Thyroid gland (tissue), 4 donors: ENCODE measurements at regions not wholly inside any gene's neighbourhood (a gene's known extent, or its start where the extent isn't known, plus 50 kb on each side); places are given as distances from the start of the nearest gene placed in this dataset.

Experiments
- DNase-seq, 2 donors: peaks; one replicate each; pipeline ENCODE4 v3.0.0-alpha.2; 2019
- H3K27ac ChIP-seq, 3 donors: fragments of 200-600 bp; sonication (generic); 1 replicate in 2 of 3; 2 replicates in 1 of 3; pipeline ENCODE4 v1.5.1; 2016 to 2019; ENCODE audit warnings: mild to moderate bottlenecking in 1 of 3, moderate library complexity in 1 of 3
- H3K27me3 ChIP-seq: fragments of 200-600 bp; sonication (generic); one replicate; pipeline ENCODE4 v1.5.1; 2019
- H3K36me3 ChIP-seq, 2 donors: fragments of 200-600 bp; sonication (generic); one replicate each; pipeline ENCODE4 v1.5.1; 2016 to 2019
- H3K4me1 ChIP-seq, 2 donors: fragments of 200-600 bp; sonication (generic); one replicate each; pipeline ENCODE4 v1.5.1; 2017 to 2019
- H3K4me3 ChIP-seq, 3 donors: fragments of 200-600 bp; sonication (generic); replicated peaks in 1 of 3; 1 replicate in 2 of 3; 2 replicates in 1 of 3; pipeline ENCODE4 v1.5.1; 2016; ENCODE audit warnings: mild to moderate bottlenecking in 1 of 3
- H3K9me3 ChIP-seq: fragments of 200-600 bp; sonication (generic); one replicate; pipeline ENCODE4 v1.5.1; 2017
- CTCF ChIP-seq, 6 experiments: fragments of 200-600 bp in 3 of 6; fragments of 450-650 bp in 3 of 6; sonication (generic) in 3 of 6; IDR thresholded peaks; one replicate each; pipeline ENCODE4 v1.5.1; 2016 to 2019; ENCODE audit warnings: antibody characterized with exemption in 6 of 6, mild to moderate bottlenecking in 2 of 6, inconsistent platforms in 1 of 6, moderate library complexity in 1 of 6
- POLR2A ChIP-seq, 2 donors: fragments of 450-650 bp; IDR thresholded peaks; one replicate each; pipeline ENCODE4 v1.6.1; 2017; ENCODE audit warnings: antibody characterized with exemption in 2 of 2, mild to moderate bottlenecking in 2 of 2, moderate library complexity in 1 of 2
- WGBS, 2 donors: methylation state at CpG; one replicate each; pipeline ENCODE4 v1.1.5; 2017; 5-methylcytosine and 5-hydroxymethylcytosine counted together
- intact Hi-C: fragments of 100-400 bp; cut with DNase I; formaldehyde crosslinking; loops from one replicate; pipeline ENCODE4 v1.15.1; 2023

- no peak overlapping the region for H3K27ac ChIP-seq
- intact Hi-C loops, result no loop called here
- peaks cover 13 to 21% of the 10 kb centered on the region in 2 donors for H3K4me1 ChIP-seq
- WGBS, 2 donors, result 67 to 100% methylated on average over 1 of the region's 1 CpG
- H3K36me3 ChIP-seq, result no peaks in the 10 kb centered on the region
- DNase-seq, result no peak
- H3K4me3 ChIP-seq, result no peak overlapping the region
- TF ChIP-seq CTCF (IDR thresholded peaks at IDR 0.05) (no peak), POLR2A (IDR thresholded peaks at IDR 0.05) (no peak)
- H3K9me3 ChIP-seq, result no peaks in the 10 kb centered on the region
- H3K27me3 ChIP-seq, result peaks cover 15% of the 10 kb centered on the region
Measured at GRCh38 chr7:128170461-128170860, 70.6 kb upstream of the LEP start.

DNA sequence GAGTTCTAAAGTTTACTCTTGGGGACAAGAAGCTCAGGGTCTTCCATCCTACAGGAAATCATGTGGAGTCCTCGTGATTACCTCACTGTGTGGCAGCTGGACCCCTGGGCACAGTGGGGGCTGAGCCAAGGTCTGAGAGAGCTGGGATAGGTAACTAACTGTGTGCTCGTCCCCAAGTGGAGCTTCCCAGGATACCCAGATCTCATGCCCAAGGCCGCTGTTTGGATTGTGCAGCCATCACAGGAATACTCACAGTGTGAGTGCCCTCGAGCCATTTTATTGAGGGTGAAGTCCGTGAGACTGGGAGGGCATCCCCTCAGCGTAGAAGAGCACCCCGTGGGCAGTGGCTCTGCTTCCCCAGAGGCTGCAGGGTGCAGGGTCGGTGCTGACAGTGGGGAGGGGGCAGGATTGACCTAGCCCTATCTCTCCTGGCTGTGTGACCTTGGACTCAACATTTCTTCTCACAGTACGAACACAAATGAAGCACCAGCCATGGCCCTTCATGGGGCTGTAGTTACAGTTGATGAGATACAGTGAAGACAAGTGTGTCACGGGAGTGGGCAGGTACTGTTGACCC is 69.6 kb upstream of the LEP start:
- intact Hi-C loops, result no loop called here
- TF ChIP-seq CTCF (IDR thresholded peaks at IDR 0.05), result no peak
- no peak for TF ChIP-seq POLR2A (IDR thresholded peaks at IDR 0.05)
- H3K4me3 ChIP-seq, result no peak overlapping the region
- H3K36me3 ChIP-seq, result no peaks in the 10 kb centered on the region
- H3K4me1 ChIP-seq, result peaks cover 10 to 18% of the 10 kb centered on the region in 2 donors
- H3K27ac ChIP-seq, result no peak overlapping the region
- DNase-seq, result no peak
- no peaks in the 10 kb centered on the region for H3K9me3 ChIP-seq
- H3K27me3 ChIP-seq, result peaks cover 6% of the 10 kb centered on the region
- 55 to 60% methylated on average over 3 to 10 of the region's 10 CpGs for WGBS, 2 donors

DNA sequence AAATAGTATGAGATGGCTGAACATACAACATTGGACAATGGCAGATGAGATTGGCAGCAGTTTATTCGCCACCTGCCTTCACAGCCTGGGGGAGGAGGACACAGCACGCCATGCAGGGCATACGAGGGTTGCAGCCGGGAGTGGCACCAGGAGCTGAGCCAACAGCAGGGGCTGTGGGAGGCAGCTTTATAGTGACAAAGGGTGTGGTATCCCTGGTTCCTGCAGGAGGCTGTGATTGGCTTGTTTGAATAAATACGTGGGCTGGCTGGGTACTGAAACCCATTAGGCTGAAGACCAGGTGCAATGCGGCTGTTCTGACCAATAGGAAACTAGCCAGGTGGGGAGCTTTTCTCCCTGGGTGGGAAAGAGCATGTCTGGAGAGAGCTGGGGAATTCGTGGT is 68.9 kb upstream of the LEP start:
- WGBS, 2 donors, result 41 to 52% methylated on average over 6 to 7 of the region's 7 CpGs
- no peak overlapping the region for H3K27ac ChIP-seq
- H3K9me3 ChIP-seq, result no peaks in the 10 kb centered on the region
- no peak for DNase-seq
- H3K36me3 ChIP-seq, result no peaks in the 10 kb centered on the region
- H3K4me3 ChIP-seq, result no peak overlapping the region
- TF ChIP-seq POLR2A (IDR thresholded peaks at IDR 0.05) (no peak), CTCF (IDR thresholded peaks at IDR 0.05) (no peak)
- intact Hi-C loops, result no loop called here
- H3K27me3 ChIP-seq, result peaks cover 6% of the 10 kb centered on the region
- peaks cover 2 to 11% of the 10 kb centered on the region in 2 donors for H3K4me1 ChIP-seq

DNA sequence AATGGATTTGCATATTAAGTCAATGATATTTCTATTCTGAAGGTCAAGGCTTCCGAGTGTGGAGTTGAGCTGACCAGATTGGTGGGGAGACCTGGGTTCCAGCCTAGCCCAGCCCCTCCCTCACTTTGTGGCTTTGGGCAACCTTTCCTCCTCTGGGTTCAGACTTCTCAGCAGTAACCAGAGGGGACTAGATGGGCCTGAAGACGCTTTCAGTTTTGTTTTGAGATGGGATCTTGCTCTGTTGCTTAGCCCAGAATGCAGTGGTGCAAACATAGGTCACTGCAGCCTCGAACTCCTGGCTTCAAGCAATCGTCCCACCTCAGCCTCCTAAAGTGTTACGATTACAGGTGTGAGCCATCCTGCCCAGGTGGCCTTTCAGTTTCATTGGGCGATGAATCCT is 68.1 kb upstream of the LEP start:
- peaks cover 1% of the 10 kb centered on the region for H3K27me3 ChIP-seq
- TF ChIP-seq POLR2A (IDR thresholded peaks at IDR 0.05), result no peak
- TF ChIP-seq CTCF (IDR thresholded peaks at IDR 0.05), result no peak

GRCh38 chr7:128174386-128174785 is 66.7 kb upstream of the LEP start:
- Histone ChIP-seq H3K27ac (no peak overlapping the region), H3K27me3 (no peaks in the 10 kb centered on the region), H3K4me3 (no peak overlapping the region), H3K4me1 (no peaks in the 10 kb centered on the region), H3K9me3 (no peaks in the 10 kb centered on the region), H3K36me3 (no peaks in the 10 kb centered on the region)
- WGBS, 2 donors, result 76 to 84% methylated on average over 5 to 8 of the region's 11 CpGs
- TF ChIP-seq POLR2A (IDR thresholded peaks at IDR 0.05) (no peak), CTCF (IDR thresholded peaks at IDR 0.05) (no peak)
- intact Hi-C loops, result no loop called here
- no peak for DNase-seq

More for the DNA sequence above, 68.1 kb upstream of the LEP start:
- 64 to 73% methylated on average over 6 of the region's 6 CpGs for WGBS, 2 donors
- H3K4me1 ChIP-seq, result peaks cover 0 to 5% of the 10 kb centered on the region in 2 donors
- H3K9me3 ChIP-seq, result no peaks in the 10 kb centered on the region
- no peaks in the 10 kb centered on the region for H3K36me3 ChIP-seq
- H3K4me3 ChIP-seq, result no peak overlapping the region
- intact Hi-C loops, result no loop called here
- no peak for DNase-seq
- H3K27ac ChIP-seq, result no peak overlapping the region
